ENCODE measurements at regions not wholly inside any gene's neighbourhood (a gene's known extent, or its start where the extent isn't known, plus 50 kb on each side); places are given as distances from the start of the nearest gene placed in this dataset.

DNA sequence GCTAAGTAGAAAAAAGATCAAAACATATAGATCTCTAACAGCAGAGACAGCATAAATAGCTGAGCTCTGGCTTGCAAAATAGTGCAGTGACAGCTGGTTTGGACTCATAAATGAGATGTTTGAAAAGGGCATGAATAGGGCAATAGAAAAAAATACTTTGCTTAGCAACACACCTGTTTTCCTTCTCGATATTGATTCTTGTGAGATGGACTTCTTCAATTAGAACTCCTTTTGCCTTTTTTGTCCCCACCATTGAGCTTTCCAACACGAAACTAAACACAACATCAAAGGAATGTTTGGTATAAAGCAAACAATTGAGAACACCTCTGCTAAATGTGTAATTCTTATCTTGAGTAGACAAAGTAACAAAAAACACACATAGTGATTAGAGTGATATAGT lies 726.3 kb downstream of the RAPGEF2 start:
- DNase-seq (ENCODE audit: low read depth, low spot score), result no peak
- Mint-ChIP-seq H3K27ac (ENCODE audit: unreplicated experiment) (no peak overlapping the region), H3K36me3 (ENCODE audit: low read depth) (no peaks in the 10 kb centered on the region), H3K9me3 (no peaks in the 10 kb centered on the region), H3K4me3 (no peak overlapping the region), H3K27me3 (ENCODE audit: low read depth) (no peaks in the 10 kb centered on the region), H3K4me1 (no peaks in the 10 kb centered on the region)
- TF ChIP-seq, protein P1, sequence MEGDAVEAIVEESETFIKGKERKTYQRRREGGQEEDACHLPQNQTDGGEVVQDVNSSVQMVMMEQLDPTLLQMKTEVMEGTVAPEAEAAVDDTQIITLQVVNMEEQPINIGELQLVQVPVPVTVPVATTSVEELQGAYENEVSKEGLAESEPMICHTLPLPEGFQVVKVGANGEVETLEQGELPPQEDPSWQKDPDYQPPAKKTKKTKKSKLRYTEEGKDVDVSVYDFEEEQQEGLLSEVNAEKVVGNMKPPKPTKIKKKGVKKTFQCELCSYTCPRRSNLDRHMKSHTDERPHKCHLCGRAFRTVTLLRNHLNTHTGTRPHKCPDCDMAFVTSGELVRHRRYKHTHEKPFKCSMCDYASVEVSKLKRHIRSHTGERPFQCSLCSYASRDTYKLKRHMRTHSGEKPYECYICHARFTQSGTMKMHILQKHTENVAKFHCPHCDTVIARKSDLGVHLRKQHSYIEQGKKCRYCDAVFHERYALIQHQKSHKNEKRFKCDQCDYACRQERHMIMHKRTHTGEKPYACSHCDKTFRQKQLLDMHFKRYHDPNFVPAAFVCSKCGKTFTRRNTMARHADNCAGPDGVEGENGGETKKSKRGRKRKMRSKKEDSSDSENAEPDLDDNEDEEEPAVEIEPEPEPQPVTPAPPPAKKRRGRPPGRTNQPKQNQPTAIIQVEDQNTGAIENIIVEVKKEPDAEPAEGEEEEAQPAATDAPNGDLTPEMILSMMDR (conservative IDR thresholded peaks at IDR 0.05), result no peak

DNA sequence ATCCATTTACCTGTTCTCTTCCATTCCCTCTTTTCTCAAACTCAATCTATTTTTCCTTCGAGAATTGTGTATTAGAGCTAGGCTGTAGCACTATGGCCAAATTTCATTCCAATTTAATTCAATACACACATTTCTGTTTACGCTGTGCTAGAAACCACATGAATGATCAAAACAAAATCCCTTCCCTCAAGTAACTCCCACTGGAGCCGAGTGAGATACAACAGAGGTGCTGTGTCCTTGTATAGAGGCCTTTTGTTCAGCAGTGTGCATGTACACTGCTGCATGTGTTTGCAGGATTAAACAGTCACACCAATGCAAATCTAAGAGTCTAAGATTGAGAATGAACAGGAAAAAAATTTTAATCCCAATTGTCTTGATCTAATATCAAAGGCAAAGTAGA lies 734.2 kb downstream of the RAPGEF2 start:
- Mint-ChIP-seq H3K36me3 (ENCODE audit: low read depth) (no peaks in the 10 kb centered on the region), H3K27ac (ENCODE audit: unreplicated experiment) (no peak overlapping the region), H3K9me3 (peaks cover 2% of the 10 kb centered on the region), H3K4me1 (peaks cover 12% of the 10 kb centered on the region), H3K27me3 (ENCODE audit: low read depth) (no peaks in the 10 kb centered on the region), H3K4me3 (no peak overlapping the region)
- TF ChIP-seq, protein P1 (conservative IDR thresholded peaks at IDR 0.05), result no peak
- no peak for DNase-seq (ENCODE audit: low read depth, low spot score)

DNA sequence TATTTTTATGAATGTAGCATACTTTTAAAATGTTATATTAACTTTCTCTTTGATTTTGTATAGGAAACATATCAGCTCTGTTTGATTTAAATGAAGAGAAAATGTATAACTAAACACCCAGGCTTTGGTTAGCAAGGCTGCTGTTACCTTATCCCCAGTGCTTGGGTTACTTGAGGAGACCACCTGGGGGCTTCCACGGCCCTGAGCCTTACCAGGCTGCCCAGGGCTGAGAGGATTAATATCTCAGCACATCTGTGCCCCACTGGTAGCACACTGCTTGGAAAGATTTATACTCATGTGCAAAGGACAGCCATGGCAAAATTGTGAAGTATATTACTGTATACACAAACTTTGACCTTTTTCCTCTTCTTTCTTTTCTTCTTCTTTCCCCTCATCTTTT lies 752.9 kb downstream of the RAPGEF2 start:
- H3K9me3 Mint-ChIP-seq, result no peaks in the 10 kb centered on the region
- no peak overlapping the region for H3K27ac Mint-ChIP-seq (ENCODE audit: unreplicated experiment)
- DNase-seq (ENCODE audit: low read depth, low spot score), result no peak
- H3K4me1 Mint-ChIP-seq, result peaks cover 4% of the 10 kb centered on the region
- TF ChIP-seq, protein P1 (conservative IDR thresholded peaks at IDR 0.05), result no peak
- H3K4me3 Mint-ChIP-seq, result no peak overlapping the region
- no peaks in the 10 kb centered on the region for H3K27me3 Mint-ChIP-seq (ENCODE audit: low read depth)
- H3K36me3 Mint-ChIP-seq (ENCODE audit: low read depth), result no peaks in the 10 kb centered on the region

DNA sequence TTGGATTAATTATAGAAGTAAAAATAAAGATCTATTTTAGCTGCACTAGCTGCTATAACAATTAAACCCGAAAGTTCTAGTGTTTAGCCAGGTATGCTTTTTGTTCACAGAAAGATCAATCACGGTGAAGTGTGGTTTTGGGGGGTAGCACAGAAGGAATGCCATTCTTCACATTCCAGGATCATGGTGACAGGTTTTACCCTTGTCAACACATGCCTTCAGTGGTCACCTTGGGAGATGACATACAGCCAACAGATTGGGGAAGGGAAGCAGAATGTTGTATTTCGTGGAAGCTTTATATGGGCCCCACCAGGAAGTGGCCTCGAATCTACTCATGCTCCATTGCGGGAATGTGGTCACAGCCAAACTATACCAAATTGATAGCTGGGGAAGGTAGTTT lies 753.6 kb downstream of the RAPGEF2 start:
- H3K4me3 Mint-ChIP-seq, result no peak overlapping the region
- peaks cover 4% of the 10 kb centered on the region for H3K4me1 Mint-ChIP-seq
- no peaks in the 10 kb centered on the region for H3K9me3 Mint-ChIP-seq
- no peaks in the 10 kb centered on the region for H3K36me3 Mint-ChIP-seq (ENCODE audit: low read depth)
- DNase-seq (ENCODE audit: low read depth, low spot score), result no peak
- no peaks in the 10 kb centered on the region for H3K27me3 Mint-ChIP-seq (ENCODE audit: low read depth)
- no peak overlapping the region for H3K27ac Mint-ChIP-seq (ENCODE audit: unreplicated experiment)
- TF ChIP-seq, protein P1 (conservative IDR thresholded peaks at IDR 0.05), result no peak

DNA sequence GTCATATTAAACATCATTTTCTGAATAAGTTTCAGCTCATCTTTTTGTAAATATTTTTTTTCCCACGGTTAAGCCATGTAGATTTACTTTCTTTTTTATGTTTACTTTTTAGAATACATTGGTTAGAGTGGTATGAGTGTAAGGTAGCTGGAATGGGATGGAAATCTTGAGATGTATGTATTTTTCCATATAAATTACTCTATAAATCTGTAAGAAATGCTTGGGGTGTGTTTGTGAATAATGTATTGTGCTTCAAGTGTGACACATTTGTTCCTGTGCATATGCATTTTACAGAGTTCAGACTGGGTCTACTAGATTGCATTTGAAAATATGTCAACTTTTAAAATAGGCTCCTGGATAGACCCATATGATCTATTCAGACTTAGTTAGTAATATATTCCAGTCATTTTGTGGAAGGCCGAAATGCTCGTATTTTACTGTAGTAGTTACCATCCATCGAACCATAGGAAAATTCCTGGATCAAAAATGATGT lies 756.8 kb downstream of the RAPGEF2 start:
- TF ChIP-seq, protein P1 (conservative IDR thresholded peaks at IDR 0.05), result no peak
- peaks cover 11% of the 10 kb centered on the region for H3K4me1 Mint-ChIP-seq
- H3K9me3 Mint-ChIP-seq, result no peaks in the 10 kb centered on the region
- no peak for DNase-seq (ENCODE audit: low read depth, low spot score)
- no peaks in the 10 kb centered on the region for H3K27me3 Mint-ChIP-seq (ENCODE audit: low read depth)
- H3K36me3 Mint-ChIP-seq (ENCODE audit: low read depth), result no peaks in the 10 kb centered on the region
- H3K4me3 Mint-ChIP-seq, result no peak overlapping the region
- no peak overlapping the region for H3K27ac Mint-ChIP-seq (ENCODE audit: unreplicated experiment)

DNA sequence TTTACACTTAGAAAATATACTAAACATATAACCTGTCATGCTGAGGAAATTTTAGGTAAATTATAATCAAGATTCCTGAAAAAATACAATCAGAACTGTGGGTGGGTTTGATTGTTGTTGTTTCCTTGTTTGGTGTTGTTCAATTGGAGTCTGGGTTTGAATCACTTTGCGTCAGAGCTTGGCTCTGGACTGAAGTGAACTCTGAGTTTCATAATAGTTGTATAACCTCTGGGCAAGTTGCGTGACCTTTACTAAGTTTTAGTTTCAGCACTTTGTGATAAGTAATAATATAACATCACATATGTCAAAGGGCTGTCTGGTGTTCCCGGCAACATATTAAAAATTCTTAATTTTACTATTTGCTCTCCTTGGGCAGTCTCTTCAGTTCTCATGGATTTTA lies 758.1 kb downstream of the RAPGEF2 start:
- no peak for DNase-seq (ENCODE audit: low read depth, low spot score)
- Mint-ChIP-seq H3K9me3 (no peaks in the 10 kb centered on the region), H3K4me1 (peaks cover 11% of the 10 kb centered on the region), H3K36me3 (ENCODE audit: low read depth) (no peaks in the 10 kb centered on the region), H3K27me3 (ENCODE audit: low read depth) (no peaks in the 10 kb centered on the region), H3K27ac (ENCODE audit: unreplicated experiment) (no peak overlapping the region), H3K4me3 (no peak overlapping the region)
- TF ChIP-seq, protein P1 (conservative IDR thresholded peaks at IDR 0.05), result no peak

All from neural crest cell (in vitro differentiated cells).